GM23338 (cell line): ENCODE measurements at regions not wholly inside any gene's neighbourhood (a gene's known extent, or its start where the extent isn't known, plus 50 kb on each side); places are given as distances from the start of the nearest gene placed in this dataset.

Experiments used
- CREB1 ChIP-seq: fragments of 250-450 bp; sonication (Bioruptor Pico); IDR thresholded peaks from 2 replicates; pipeline ENCODE4 v1.5.0; 2020; ENCODE audit warnings: low read depth, mild to moderate bottlenecking, moderate library complexity
- CTCF ChIP-seq, 2 experiments: fragments of 200-600 bp in 1 of 2; sonication (generic) in 1 of 2; conservative IDR thresholded peaks; 2 replicates each; pipeline versions ENCODE4 v1.5.1 to v1.6.1; 2016 to 2017; ENCODE audit warnings: antibody characterized with exemption in 2 of 2, low read depth in 2 of 2, mild to moderate bottlenecking in 2 of 2, moderate library complexity in 1 of 2
- EZH2 ChIP-seq: fragments of 200-600 bp; sonication (generic); IDR thresholded peaks from one replicate; pipeline ENCODE4 v1.8.0; 2017; ENCODE audit warnings: antibody characterized with exemption, mild to moderate bottlenecking, low read depth; ENCODE audit not compliant: unreplicated experiment
- EZH2phosphoT487 ChIP-seq: fragments of 200-600 bp; sonication (generic); IDR thresholded peaks from one replicate; pipeline ENCODE4 v1.8.1; 2018; ENCODE audit warnings: antibody characterized with exemption; ENCODE audit not compliant: unreplicated experiment
- JUNB ChIP-seq: IDR thresholded peaks from one replicate; pipeline ENCODE4 v1.6.1; 2016; ENCODE audit warnings: antibody characterized with exemption; ENCODE audit not compliant: unreplicated experiment
- NANOG ChIP-seq: IDR thresholded peaks from 2 replicates; pipeline ENCODE4 v1.6.1; 2016; ENCODE audit warnings: antibody characterized with exemption, borderline replicate concordance
- POLR2AphosphoS5 ChIP-seq: IDR thresholded peaks from 2 replicates; pipeline ENCODE4 v1.6.1; 2016; ENCODE audit warnings: antibody characterized with exemption, low read depth
- REST ChIP-seq: IDR thresholded peaks from one replicate; pipeline ENCODE4 v1.6.1; 2018; ENCODE audit warnings: antibody characterized with exemption; ENCODE audit not compliant: unreplicated experiment
- STAT1 ChIP-seq: IDR thresholded peaks from one replicate; pipeline ENCODE4 v1.6.1; 2016; ENCODE audit warnings: antibody characterized with exemption; ENCODE audit not compliant: unreplicated experiment
- ZNF114 ChIP-seq: fragments of 250-450 bp; sonication (Bioruptor Pico); IDR thresholded peaks from 2 replicates; pipeline ENCODE4 v1.5.0; 2020; ENCODE audit warnings: mild to moderate bottlenecking, moderate library complexity
- ZNF331 ChIP-seq: fragments of 250-450 bp; sonication (Bioruptor Pico); IDR thresholded peaks from 2 replicates; pipeline ENCODE4 v1.5.0; 2020; ENCODE audit warnings: low read depth, mild to moderate bottlenecking, moderate library complexity
- ZNF462 ChIP-seq: fragments of 250-450 bp; sonication (Bioruptor Pico); IDR thresholded peaks from 2 replicates; pipeline ENCODE4 v1.5.0; 2020; ENCODE audit warnings: mild to moderate bottlenecking, moderate library complexity
- TF ChIP-seq, protein P1 (sequence below): IDR thresholded peaks from 2 replicates; pipeline ENCODE4 v1.6.1; 2016; ENCODE audit warnings: antibody characterized with exemption

GRCh38 chr2:6635296-6635695 lies 230.4 kb downstream of the CMPK2 start:
- TF ChIP-seq ZNF114 (CRISPR knock-in tag) (no peak), EZH2 (no peak), CTCF (conservative IDR thresholded peaks at IDR 0.05; ENCODE audit: low read depth in 2 of 2) (no peak), POLR2AphosphoS5 (no peak), EZH2phosphoT487 (no peak), REST (no peak), CREB1 (CRISPR knock-in tag) (no peak), JUNB (no peak), STAT1 (no peak), NANOG (no peak), ZNF462 (CRISPR knock-in tag) (no peak), ZNF331 (CRISPR knock-in tag) (no peak)
- TF ChIP-seq, protein P1, sequence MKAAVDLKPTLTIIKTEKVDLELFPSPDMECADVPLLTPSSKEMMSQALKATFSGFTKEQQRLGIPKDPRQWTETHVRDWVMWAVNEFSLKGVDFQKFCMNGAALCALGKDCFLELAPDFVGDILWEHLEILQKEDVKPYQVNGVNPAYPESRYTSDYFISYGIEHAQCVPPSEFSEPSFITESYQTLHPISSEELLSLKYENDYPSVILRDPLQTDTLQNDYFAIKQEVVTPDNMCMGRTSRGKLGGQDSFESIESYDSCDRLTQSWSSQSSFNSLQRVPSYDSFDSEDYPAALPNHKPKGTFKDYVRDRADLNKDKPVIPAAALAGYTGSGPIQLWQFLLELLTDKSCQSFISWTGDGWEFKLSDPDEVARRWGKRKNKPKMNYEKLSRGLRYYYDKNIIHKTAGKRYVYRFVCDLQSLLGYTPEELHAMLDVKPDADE: no peak
